ENCODE measurements at regions not wholly inside any gene's neighbourhood (a gene's known extent, or its start where the extent isn't known, plus 50 kb on each side); places are given as distances from the start of the nearest gene placed in this dataset.

DNA sequence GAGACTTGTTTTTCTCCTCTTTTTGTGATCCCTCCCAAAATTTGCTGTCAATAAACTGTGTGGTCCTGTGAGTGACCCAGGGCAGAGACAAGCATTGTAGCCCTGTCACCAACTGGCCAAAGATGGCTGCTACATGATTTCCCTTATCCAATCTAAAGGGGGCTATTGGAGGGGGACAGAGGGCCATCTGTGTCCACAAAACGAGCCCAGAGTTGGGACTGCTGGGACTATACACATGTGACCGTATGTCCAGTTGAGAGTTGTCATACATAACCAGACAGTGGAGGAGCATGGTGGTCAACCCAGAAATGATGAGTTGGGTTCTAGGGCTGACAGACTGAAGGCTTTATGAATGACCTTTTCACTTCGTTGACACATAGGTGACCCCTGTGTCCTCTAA is 55.3 kb upstream of the SDK1 start:
- H2AFZ ChIP-seq (ENCODE audit: low read length), result no peak overlapping the region
- ChIA-PET POLR2A (ENCODE audit: unreplicated experiment) (no interaction called here), CTCF (no interaction called here)
- H3F3A ChIP-seq (ENCODE audit: low read length, unreplicated experiment), result no peaks in the 10 kb centered on the region
- intact Hi-C loops (cut with micrococcal nuclease), result loop anchor here (2.0 kb wide), 1 partner anchor 37 kb away; no protein-coding TSS in a partner anchor
- ATAC-seq (no peak), DNase-seq (no peak)
- H3K9ac ChIP-seq (ENCODE audit: low read length), result no peak overlapping the region
- no peaks in the 10 kb centered on the region for H3K27me3 ChIP-seq (ENCODE audit: low read length)
- no peak overlapping the region for H3K27ac ChIP-seq (ENCODE audit: low read length)
- peaks cover 25% of the 10 kb centered on the region for H3K4me1 ChIP-seq (ENCODE audit: insufficient read depth, low read length)
- H3K4me2 ChIP-seq (ENCODE audit: low read length), result no peak overlapping the region
- TF ChIP-seq EZH2 (IDR thresholded peaks at IDR 0.05; ENCODE audit: low read length, unreplicated experiment) (no peak), EZH2phosphoT487 (IDR thresholded peaks at IDR 0.05; ENCODE audit: borderline replicate concordance, low read length) (no peak)
- TF ChIP-seq, protein P1, sequence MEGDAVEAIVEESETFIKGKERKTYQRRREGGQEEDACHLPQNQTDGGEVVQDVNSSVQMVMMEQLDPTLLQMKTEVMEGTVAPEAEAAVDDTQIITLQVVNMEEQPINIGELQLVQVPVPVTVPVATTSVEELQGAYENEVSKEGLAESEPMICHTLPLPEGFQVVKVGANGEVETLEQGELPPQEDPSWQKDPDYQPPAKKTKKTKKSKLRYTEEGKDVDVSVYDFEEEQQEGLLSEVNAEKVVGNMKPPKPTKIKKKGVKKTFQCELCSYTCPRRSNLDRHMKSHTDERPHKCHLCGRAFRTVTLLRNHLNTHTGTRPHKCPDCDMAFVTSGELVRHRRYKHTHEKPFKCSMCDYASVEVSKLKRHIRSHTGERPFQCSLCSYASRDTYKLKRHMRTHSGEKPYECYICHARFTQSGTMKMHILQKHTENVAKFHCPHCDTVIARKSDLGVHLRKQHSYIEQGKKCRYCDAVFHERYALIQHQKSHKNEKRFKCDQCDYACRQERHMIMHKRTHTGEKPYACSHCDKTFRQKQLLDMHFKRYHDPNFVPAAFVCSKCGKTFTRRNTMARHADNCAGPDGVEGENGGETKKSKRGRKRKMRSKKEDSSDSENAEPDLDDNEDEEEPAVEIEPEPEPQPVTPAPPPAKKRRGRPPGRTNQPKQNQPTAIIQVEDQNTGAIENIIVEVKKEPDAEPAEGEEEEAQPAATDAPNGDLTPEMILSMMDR (conservative IDR thresholded peaks at IDR 0.05; ENCODE audit: low read depth, low read length), result no peak
- no peaks in the 10 kb centered on the region for H3K36me3 ChIP-seq (ENCODE audit: low read depth, low read length)
- H3K4me3 ChIP-seq (ENCODE audit: low read length), result no peak overlapping the region
- no peaks in the 10 kb centered on the region for H4K20me1 ChIP-seq (ENCODE audit: low read length)
- H3K9me3 ChIP-seq (ENCODE audit: low read length), result peaks cover 8% of the 10 kb centered on the region
- no peaks in the 10 kb centered on the region for H3K79me2 ChIP-seq (ENCODE audit: low read length)
- H3K9me2 ChIP-seq (replicated peaks; ENCODE audit: low read length), result no peaks in the 10 kb centered on the region
- BruUV-seq (replicated peaks), result no TSS peak

DNA sequence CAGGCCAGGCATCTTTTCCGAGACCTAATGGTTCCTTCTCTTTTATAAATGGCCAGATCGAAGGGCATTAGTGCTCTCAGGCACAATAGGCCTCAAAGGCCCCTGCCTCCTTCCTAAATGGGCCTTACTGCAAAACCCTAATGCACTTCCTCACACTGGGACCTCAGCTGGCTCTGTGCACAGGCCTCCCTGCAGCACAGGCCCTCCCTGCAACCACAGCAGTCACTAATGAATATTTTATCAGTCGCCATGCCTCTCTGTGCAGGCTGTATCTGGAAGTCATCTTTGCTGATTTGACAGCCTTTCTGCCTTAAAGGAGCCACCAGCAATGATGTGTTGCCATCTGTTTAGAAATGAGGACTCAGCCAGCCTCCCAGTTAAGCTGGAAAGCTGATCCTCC is 54.9 kb upstream of the SDK1 start:
- no peak overlapping the region for H2AFZ ChIP-seq (ENCODE audit: low read length)
- intact Hi-C loops (cut with micrococcal nuclease), result no loop called here
- ChIA-PET CTCF (no interaction called here), POLR2A (ENCODE audit: unreplicated experiment) (no interaction called here)
- H3K9ac ChIP-seq (ENCODE audit: low read length), result no peak overlapping the region
- H3K27ac ChIP-seq (ENCODE audit: low read length), result no peak overlapping the region
- H3K36me3 ChIP-seq (ENCODE audit: low read depth, low read length), result no peaks in the 10 kb centered on the region
- TF ChIP-seq EZH2phosphoT487 (IDR thresholded peaks at IDR 0.05; ENCODE audit: borderline replicate concordance, low read length) (no peak), EZH2 (IDR thresholded peaks at IDR 0.05; ENCODE audit: low read length, unreplicated experiment) (no peak)
- TF ChIP-seq, protein P1 (conservative IDR thresholded peaks at IDR 0.05; ENCODE audit: low read depth, low read length), result no peak
- peaks cover 8% of the 10 kb centered on the region for H3K9me3 ChIP-seq (ENCODE audit: low read length)
- no peak overlapping the region for H3K4me3 ChIP-seq (ENCODE audit: low read length)
- no peaks in the 10 kb centered on the region for H3K79me2 ChIP-seq (ENCODE audit: low read length)
- BruUV-seq (replicated peaks), result no TSS peak
- peaks cover 25% of the 10 kb centered on the region for H3K4me1 ChIP-seq (ENCODE audit: insufficient read depth, low read length)
- DNase-seq (no peak), ATAC-seq (no peak)
- H4K20me1 ChIP-seq (ENCODE audit: low read length), result no peaks in the 10 kb centered on the region
- H3F3A ChIP-seq (ENCODE audit: low read length, unreplicated experiment), result no peaks in the 10 kb centered on the region
- no peaks in the 10 kb centered on the region for H3K27me3 ChIP-seq (ENCODE audit: low read length)
- H3K4me2 ChIP-seq (ENCODE audit: low read length), result no peak overlapping the region
- no peaks in the 10 kb centered on the region for H3K9me2 ChIP-seq (replicated peaks; ENCODE audit: low read length)

DNA sequence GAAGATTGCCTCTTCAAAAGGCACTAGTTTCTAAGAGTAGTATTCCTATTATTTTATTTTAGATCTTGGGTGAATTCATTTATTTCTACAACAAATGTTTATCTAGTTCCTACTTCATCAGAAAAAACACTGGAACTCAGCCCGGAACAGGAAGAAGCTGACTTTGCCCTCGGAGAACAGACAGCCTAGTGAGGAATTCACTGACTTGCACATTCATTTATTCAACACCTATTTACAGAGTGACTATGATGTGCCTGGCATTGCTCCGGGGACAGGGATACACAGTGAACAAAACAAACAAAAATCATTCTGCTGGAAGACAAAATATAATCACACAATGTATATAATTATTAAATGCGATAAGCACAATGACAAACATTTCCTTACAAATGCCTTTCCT is 54.4 kb upstream of the SDK1 start:
- H3K9me2 ChIP-seq (replicated peaks; ENCODE audit: low read length), result no peaks in the 10 kb centered on the region
- no peaks in the 10 kb centered on the region for H3F3A ChIP-seq (ENCODE audit: low read length, unreplicated experiment)
- H3K4me1 ChIP-seq (ENCODE audit: insufficient read depth, low read length), result peaks cover 25% of the 10 kb centered on the region
- no peak overlapping the region for H3K27ac ChIP-seq (ENCODE audit: low read length)
- H3K27me3 ChIP-seq (ENCODE audit: low read length), result no peaks in the 10 kb centered on the region
- H3K9me3 ChIP-seq (ENCODE audit: low read length), result peaks cover 8% of the 10 kb centered on the region
- intact Hi-C loops (cut with micrococcal nuclease), result no loop called here
- no peaks in the 10 kb centered on the region for H3K36me3 ChIP-seq (ENCODE audit: low read depth, low read length)
- H2AFZ ChIP-seq (ENCODE audit: low read length), result no peak overlapping the region
- ChIA-PET CTCF (no interaction called here), POLR2A (ENCODE audit: unreplicated experiment) (no interaction called here)
- no peaks in the 10 kb centered on the region for H4K20me1 ChIP-seq (ENCODE audit: low read length)
- ATAC-seq (no peak), DNase-seq (no peak)
- no TSS peak for BruUV-seq (replicated peaks)
- no peak overlapping the region for H3K4me2 ChIP-seq (ENCODE audit: low read length)
- TF ChIP-seq EZH2phosphoT487 (IDR thresholded peaks at IDR 0.05; ENCODE audit: borderline replicate concordance, low read length), result no peak
- TF ChIP-seq, protein P1 (conservative IDR thresholded peaks at IDR 0.05; ENCODE audit: low read depth, low read length), result no peak
- TF ChIP-seq EZH2 (IDR thresholded peaks at IDR 0.05; ENCODE audit: low read length, unreplicated experiment), result no peak
- H3K4me3 ChIP-seq (ENCODE audit: low read length), result no peak overlapping the region
- H3K79me2 ChIP-seq (ENCODE audit: low read length), result no peaks in the 10 kb centered on the region
- no peak overlapping the region for H3K9ac ChIP-seq (ENCODE audit: low read length)

All from PC-3 (cell line).